ENCODE measurements at regions not wholly inside any gene's neighbourhood (a gene's known extent, or its start where the extent isn't known, plus 50 kb on each side); places are given as distances from the start of the nearest gene placed in this dataset.
"Not testable (repeated sequence)": the region's sequence is repeated elsewhere in the genome, so short reads cannot be mapped to it uniquely, and the experiment has no call there.

DNA sequence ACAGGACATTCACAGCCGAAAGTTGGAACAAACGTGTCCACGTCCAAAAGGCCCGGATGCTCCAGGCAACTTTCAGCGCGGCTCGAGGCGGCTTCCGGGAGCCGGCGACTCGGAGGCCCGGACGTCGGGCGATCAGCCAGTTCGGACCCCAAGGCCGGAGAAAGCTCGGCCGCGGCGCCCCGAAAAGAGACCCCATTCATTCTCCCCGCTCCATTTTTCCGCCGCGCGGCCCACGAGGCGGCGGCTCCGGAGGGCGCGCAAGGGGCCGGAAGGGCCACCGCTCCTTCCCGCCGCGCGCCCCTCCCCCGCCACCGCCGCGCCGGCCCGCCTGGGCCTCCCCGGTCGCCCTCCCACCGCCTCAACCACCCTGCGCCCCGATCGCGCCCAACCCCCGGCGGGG is 4022.7 kb upstream of the TPTE start:
- H3K9me3 Mint-ChIP-seq; H3K27ac Mint-ChIP-seq; H3K36me3 Mint-ChIP-seq (ENCODE audit: low read depth); H3K27me3 Mint-ChIP-seq (ENCODE audit: low read depth); H3K4me1 Mint-ChIP-seq (ENCODE audit: low read depth); intact Hi-C loops (cut with micrococcal nuclease): not testable (repeated sequence)
- H3K4me3 Mint-ChIP-seq (ENCODE audit: low read depth): peak overlapping the region; percentile 56
- peak; percentile 47 for DNase-seq (ENCODE audit: low spot score)

DNA sequence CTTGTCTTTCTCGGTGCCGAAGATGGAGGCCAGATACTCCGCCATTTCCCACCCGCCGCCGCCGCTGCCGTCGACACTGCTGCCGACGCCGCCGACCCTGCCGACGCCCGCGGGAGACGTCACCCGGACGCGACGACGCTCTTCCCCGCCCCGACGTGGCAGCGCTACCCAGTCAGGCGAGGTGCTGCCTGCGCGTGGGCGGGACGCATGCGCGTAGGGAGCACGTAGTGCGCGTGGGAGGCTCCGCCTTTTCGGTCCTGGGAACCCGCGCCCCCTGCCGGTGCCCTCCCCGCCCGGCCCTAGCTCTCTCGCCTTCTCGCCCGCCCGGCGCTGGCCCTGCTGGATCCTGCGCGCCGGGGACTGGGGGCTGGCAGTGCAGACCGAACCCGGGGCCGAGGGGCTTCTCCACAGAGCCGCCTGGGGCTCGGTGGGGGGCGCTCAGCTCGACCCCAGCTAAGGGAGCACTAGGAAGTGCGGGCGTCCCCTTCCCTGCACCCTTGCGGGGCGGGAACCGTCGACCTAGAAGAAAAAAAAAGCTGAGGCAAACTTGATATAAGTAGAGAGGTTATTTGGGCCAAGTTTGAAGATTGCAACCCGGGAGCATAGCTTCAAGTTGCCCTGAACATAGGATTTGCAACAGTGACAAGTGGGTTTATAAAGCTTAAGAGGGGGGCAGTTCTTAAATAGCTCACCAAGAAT is 4022.1 kb upstream of the TPTE start:
- peak; percentile 80 for DNase-seq (ENCODE audit: low spot score)
- intact Hi-C loops (cut with micrococcal nuclease); H3K27me3 Mint-ChIP-seq (ENCODE audit: low read depth); H3K4me3 Mint-ChIP-seq (ENCODE audit: low read depth); H3K36me3 Mint-ChIP-seq (ENCODE audit: low read depth); H3K9me3 Mint-ChIP-seq; H3K27ac Mint-ChIP-seq; H3K4me1 Mint-ChIP-seq (ENCODE audit: low read depth): not testable (repeated sequence)

DNA sequence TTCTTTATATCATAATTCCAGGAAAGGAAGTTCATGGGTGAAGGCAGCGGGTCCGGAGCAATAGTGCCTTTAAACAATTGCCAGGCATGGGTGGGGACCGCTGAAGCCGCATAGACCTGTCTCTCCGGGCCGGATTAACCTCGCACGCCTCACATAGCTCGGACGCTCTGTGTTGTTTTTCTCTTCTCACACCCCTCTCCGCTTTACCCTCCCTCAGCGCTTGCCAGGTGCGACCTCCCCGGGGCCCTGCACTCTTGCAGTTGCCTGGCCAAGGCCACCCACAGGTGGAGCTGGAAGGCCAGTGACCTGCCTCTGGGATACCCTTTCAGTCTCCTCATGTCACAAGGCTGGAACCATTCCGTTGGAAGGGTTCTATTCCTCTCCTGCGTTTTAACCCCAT is 4021.5 kb upstream of the TPTE start:
- H3K27me3 Mint-ChIP-seq (ENCODE audit: low read depth): not testable (repeated sequence)

DNA sequence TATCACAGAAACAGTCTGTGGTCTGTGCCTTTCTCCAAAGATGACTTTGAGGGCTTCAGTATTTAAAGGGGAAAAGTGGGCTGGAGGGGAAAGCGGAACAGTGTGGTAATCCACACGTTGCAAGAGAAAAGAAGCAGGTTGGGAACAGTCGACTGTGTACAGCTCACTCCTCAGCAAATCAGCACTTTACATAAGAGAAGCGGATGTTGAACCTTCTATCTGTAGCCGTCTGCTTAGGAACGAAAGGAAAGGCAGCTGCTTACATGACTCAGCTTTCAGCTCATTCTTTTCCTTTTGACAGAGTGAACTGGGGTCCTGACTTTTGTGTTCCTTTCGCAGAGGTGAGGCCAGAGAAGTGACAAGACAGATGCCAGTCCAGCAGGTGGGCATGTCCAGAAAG is 4020.7 kb upstream of the TPTE start:
- H3K9me3 Mint-ChIP-seq; H3K27ac Mint-ChIP-seq; H3K36me3 Mint-ChIP-seq (ENCODE audit: low read depth); H3K4me3 Mint-ChIP-seq (ENCODE audit: low read depth); intact Hi-C loops (cut with micrococcal nuclease); DNase-seq (ENCODE audit: low spot score); H3K27me3 Mint-ChIP-seq (ENCODE audit: low read depth); H3K4me1 Mint-ChIP-seq (ENCODE audit: low read depth): not testable (repeated sequence)

More for the DNA sequence above, 4021.5 kb upstream of the TPTE start:
- H3K4me1 Mint-ChIP-seq (ENCODE audit: low read depth); H3K4me3 Mint-ChIP-seq (ENCODE audit: low read depth); H3K9me3 Mint-ChIP-seq; H3K36me3 Mint-ChIP-seq (ENCODE audit: low read depth); DNase-seq (ENCODE audit: low spot score); intact Hi-C loops (cut with micrococcal nuclease); H3K27ac Mint-ChIP-seq: not testable (repeated sequence)

DNA sequence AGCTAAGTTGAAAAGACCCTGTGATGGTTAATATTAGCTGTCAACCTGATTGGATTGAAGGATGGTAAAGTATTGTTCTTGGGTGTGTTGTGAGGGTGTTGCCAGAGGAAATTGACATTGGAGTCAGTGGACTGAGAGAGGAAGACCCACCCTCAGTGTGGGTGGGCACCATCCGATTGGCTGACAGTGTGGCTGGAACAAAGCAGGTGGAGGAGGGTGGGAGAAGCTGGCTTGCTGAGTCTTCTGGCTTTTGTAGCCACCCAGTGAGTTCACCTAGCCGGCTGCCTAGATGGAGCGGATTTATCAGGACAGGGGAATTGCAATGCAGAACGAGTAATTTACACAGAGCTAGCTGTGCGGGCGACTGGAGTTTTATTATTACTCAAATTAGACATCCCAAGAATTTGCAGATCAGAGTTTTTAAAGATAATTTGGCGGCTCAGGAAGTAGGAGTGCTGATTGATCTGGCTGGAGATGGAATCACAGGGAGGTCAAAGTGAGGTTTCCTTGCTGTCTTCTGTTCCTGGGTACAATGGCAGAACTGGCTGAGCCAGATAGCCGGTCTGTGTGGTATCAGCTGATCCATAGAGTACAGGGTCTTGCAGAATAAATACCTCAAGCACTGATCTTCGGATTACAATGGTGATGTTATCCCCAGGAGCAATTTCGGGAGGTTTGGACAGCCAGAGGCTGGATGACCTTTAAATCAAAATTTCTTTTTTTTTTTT is 4015.1 kb upstream of the TPTE start:
- intact Hi-C loops (cut with micrococcal nuclease); H3K27me3 Mint-ChIP-seq (ENCODE audit: low read depth); H3K9me3 Mint-ChIP-seq; DNase-seq (ENCODE audit: low spot score); H3K4me1 Mint-ChIP-seq (ENCODE audit: low read depth); H3K27ac Mint-ChIP-seq; H3K4me3 Mint-ChIP-seq (ENCODE audit: low read depth); H3K36me3 Mint-ChIP-seq (ENCODE audit: low read depth): not testable (repeated sequence)

DNA sequence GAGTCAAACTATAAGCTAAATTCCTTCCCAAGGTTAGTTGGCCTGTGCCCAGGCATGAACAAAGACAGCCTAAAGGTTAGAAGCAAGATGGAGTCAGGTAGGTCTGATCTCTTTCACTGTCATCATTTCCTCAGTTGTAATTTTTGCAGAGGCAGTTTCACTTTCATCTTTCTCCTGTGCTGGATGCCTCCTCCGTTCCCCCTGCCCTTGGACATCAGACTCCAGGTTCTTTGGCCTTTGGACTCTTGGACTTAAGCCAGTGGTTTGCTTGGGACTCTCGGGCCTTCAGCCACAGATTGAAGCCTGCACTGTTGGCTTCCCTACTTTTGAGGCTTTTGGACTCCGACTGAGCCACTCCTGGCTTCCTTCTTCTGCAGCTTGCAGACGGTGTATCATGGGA is 4013.8 kb upstream of the TPTE start:
- H3K4me3 Mint-ChIP-seq (ENCODE audit: low read depth); H3K4me1 Mint-ChIP-seq (ENCODE audit: low read depth); H3K36me3 Mint-ChIP-seq (ENCODE audit: low read depth); DNase-seq (ENCODE audit: low spot score); H3K27ac Mint-ChIP-seq; H3K27me3 Mint-ChIP-seq (ENCODE audit: low read depth); H3K9me3 Mint-ChIP-seq; intact Hi-C loops (cut with micrococcal nuclease): not testable (repeated sequence)

DNA sequence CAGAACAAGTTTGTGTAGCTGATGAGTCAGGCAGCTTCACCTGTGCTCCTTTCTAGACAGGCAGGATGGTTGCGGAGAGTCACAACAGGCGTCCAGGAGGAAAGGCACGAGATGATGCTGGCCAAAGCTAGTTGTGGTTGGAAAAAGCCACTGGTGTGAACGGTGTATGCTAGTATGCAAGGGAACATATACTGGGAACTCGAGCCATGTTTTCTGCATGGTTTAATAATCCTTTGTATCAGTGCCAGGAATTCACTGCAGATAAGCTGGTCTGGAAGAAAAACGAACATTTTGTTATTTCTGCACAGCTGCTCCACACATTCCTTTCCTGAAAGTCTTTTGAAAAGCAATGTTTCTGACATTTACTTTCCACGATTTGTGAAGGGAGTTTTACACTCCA is 3999.6 kb upstream of the TPTE start:
- H3K27ac Mint-ChIP-seq; DNase-seq (ENCODE audit: low spot score); H3K36me3 Mint-ChIP-seq (ENCODE audit: low read depth); H3K4me1 Mint-ChIP-seq (ENCODE audit: low read depth); H3K4me3 Mint-ChIP-seq (ENCODE audit: low read depth); H3K9me3 Mint-ChIP-seq; intact Hi-C loops (cut with micrococcal nuclease); H3K27me3 Mint-ChIP-seq (ENCODE audit: low read depth): not testable (repeated sequence)

DNA sequence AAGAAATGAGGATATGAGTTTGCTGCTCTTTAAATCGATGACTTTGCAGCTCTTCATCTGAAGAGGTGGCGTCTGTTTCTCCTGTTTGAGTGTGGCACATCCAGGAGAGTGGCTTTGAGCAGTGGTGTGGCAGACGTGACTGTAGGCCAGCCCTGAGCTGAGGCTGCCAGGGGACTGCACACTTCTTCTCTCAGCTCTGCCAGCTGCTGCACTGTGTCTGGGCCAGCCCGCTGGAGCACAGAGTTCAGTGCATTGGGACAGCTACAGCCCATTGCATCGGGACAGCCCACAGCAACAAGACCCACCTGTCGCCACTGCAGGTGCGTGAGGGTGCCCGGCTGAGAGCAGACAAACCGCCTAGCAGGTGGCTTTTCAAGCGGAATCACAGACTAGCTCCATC is 3995.2 kb upstream of the TPTE start:
- H3K4me1 Mint-ChIP-seq (ENCODE audit: low read depth); intact Hi-C loops (cut with micrococcal nuclease); H3K36me3 Mint-ChIP-seq (ENCODE audit: low read depth); H3K9me3 Mint-ChIP-seq; H3K4me3 Mint-ChIP-seq (ENCODE audit: low read depth); DNase-seq (ENCODE audit: low spot score); H3K27me3 Mint-ChIP-seq (ENCODE audit: low read depth); H3K27ac Mint-ChIP-seq: not testable (repeated sequence)

DNA sequence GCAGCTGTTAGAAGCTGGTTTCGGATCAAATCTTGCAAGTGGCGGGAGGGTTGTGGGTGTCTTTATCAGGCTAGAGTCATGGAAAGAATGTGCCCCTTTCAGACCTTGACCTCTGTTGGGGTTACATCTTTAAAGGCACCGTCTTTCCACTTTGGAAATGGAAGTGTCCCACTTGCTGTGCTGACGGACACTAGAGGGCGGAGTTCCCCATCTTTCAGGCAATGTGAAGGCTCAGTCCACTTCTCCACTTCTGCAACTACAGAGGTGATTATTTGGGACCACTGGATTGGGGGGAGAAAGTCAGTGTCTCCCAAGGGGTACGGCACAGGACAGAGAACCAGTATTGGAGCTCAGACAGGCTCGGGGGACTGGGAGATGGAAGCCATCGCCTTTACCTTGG is 3990.7 kb upstream of the TPTE start:
- H3K9me3 Mint-ChIP-seq; H3K4me3 Mint-ChIP-seq (ENCODE audit: low read depth); H3K36me3 Mint-ChIP-seq (ENCODE audit: low read depth); H3K27ac Mint-ChIP-seq; DNase-seq (ENCODE audit: low spot score); H3K4me1 Mint-ChIP-seq (ENCODE audit: low read depth); intact Hi-C loops (cut with micrococcal nuclease); H3K27me3 Mint-ChIP-seq (ENCODE audit: low read depth): not testable (repeated sequence)

DNA sequence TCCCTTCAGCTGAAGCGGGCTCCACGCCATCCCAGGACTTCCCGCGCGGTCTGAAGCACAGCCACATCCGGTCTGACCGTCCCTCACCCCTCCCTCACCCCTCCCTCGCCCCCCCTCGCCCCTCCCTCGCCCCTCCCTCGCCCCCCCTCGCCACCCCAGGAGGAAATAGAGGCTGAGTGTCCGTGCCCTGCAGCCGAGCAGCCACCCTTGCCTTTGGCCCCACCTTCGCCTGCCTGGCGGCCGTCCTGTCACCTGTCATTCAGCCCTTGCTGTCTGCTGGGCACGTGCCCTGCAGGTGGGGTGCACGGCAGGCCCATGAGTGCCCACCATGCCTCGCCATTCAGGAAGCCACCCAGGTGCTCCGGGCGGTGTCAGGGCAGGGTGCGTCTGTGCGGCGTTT is 3988.1 kb upstream of the TPTE start:
- not testable (repeated sequence) for H3K27me3 Mint-ChIP-seq (ENCODE audit: low read depth); H3K36me3 Mint-ChIP-seq (ENCODE audit: low read depth)

DNA sequence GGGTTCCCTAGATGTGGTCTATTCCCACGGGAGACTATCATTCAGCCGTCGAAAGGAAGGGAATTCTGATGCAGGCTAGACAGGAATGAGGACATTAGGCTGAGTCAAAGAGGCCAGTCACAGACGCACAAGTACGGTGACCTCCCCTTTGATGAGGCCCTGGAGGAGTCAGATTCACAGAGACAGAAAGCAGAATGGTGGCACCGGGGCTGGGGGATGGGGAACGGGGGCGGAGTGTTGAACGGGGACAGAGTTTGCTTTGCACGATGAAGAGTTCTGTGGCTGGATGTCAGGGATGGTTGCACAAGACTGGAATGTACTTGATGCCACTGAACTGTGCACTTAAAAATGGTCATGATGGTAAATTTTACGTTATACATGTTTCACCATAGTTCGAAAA is 3983.1 kb upstream of the TPTE start:
- H3K27ac Mint-ChIP-seq; H3K9me3 Mint-ChIP-seq; H3K4me3 Mint-ChIP-seq (ENCODE audit: low read depth); intact Hi-C loops (cut with micrococcal nuclease); H3K36me3 Mint-ChIP-seq (ENCODE audit: low read depth); H3K27me3 Mint-ChIP-seq (ENCODE audit: low read depth); H3K4me1 Mint-ChIP-seq (ENCODE audit: low read depth); DNase-seq (ENCODE audit: low spot score): not testable (repeated sequence)

More for the DNA sequence above, 3988.1 kb upstream of the TPTE start:
- H3K27ac Mint-ChIP-seq; H3K4me3 Mint-ChIP-seq (ENCODE audit: low read depth); H3K9me3 Mint-ChIP-seq; intact Hi-C loops (cut with micrococcal nuclease); DNase-seq (ENCODE audit: low spot score); H3K4me1 Mint-ChIP-seq (ENCODE audit: low read depth): not testable (repeated sequence)

DNA sequence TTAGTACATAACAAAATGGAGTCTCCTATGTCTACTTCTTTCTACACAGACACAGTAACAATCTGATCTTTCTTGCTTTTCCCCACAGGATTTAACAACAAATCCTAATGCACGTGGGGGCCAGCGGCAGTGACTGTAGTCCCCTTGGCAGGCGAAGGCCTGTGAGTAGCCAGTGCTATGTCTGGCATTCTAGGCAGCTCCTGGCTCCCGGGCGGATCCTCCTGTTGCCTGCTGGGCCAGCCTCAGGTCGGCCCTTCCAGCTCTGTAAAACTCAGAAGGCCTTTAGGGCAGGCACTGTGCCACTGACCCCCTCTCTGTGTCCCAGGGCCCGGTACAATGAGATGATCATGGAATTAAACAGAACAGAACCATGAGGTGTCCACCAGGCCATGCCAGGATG is 3981.7 kb upstream of the TPTE start:
- H3K27me3 Mint-ChIP-seq (ENCODE audit: low read depth); H3K4me3 Mint-ChIP-seq (ENCODE audit: low read depth); H3K27ac Mint-ChIP-seq; intact Hi-C loops (cut with micrococcal nuclease); DNase-seq (ENCODE audit: low spot score); H3K9me3 Mint-ChIP-seq; H3K4me1 Mint-ChIP-seq (ENCODE audit: low read depth); H3K36me3 Mint-ChIP-seq (ENCODE audit: low read depth): not testable (repeated sequence)

DNA sequence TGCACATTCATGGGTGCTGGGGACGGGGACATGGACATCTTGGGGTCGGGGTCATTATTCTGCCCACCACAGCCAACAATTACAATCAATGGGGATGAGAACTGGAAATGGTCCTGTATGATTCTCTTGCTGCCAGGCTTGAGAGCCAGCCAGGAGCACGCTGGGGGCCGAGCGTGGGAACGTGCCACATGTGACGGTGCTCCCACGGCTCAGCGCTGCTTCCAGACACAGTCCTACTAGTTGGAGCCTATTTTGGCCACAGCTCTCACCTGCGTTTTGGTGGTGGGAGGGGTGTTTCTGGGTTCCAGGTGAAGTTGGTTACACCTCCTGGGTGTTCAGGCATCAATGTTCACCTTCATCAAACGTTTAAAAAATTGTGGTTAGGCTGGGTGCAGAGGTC is 3980.3 kb upstream of the TPTE start:
- H3K27ac Mint-ChIP-seq; intact Hi-C loops (cut with micrococcal nuclease); H3K9me3 Mint-ChIP-seq; H3K4me1 Mint-ChIP-seq (ENCODE audit: low read depth); DNase-seq (ENCODE audit: low spot score); H3K4me3 Mint-ChIP-seq (ENCODE audit: low read depth); H3K36me3 Mint-ChIP-seq (ENCODE audit: low read depth); H3K27me3 Mint-ChIP-seq (ENCODE audit: low read depth): not testable (repeated sequence)
